GM20000 (cell line): ENCODE measurements at regions not wholly inside any gene's neighbourhood (a gene's known extent, or its start where the extent isn't known, plus 50 kb on each side); places are given as distances from the start of the nearest gene placed in this dataset.
"Not testable (repeated sequence)": the region's sequence is repeated elsewhere in the genome, so short reads cannot be mapped to it uniquely, and the experiment has no call there.

Experiments used
- DNase-seq: peaks from one replicate; pipeline ENCODE4 v3.0.0; 2012; ENCODE audit warnings: low spot score
- TF ChIP-seq, protein P1 (sequence below): IDR thresholded peaks from 2 replicates; pipeline ENCODE4 v1.5.1; 2012; ENCODE audit warnings: mild to moderate bottlenecking, control low read depth; ENCODE audit errors: extremely low read depth, missing control alignments

DNA sequence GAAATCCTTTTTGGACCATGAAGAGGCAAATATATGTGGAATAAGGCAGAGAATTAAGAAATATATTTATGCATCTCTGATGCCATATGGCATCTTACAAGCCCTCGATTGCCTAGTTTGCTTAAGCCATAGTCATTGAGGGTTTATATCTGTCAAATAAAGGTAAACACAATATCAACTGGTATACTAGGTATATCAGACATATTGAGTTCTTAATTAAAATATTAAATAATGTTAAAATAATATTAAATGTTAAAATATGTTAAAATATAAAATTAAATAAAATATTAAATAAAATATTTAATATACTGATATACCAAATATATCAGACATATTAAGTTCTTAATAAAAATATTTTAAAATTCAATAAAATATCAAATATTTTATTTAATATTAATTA, 567.4 kb upstream of the PTCHD4 start:
- TF ChIP-seq, protein P1, sequence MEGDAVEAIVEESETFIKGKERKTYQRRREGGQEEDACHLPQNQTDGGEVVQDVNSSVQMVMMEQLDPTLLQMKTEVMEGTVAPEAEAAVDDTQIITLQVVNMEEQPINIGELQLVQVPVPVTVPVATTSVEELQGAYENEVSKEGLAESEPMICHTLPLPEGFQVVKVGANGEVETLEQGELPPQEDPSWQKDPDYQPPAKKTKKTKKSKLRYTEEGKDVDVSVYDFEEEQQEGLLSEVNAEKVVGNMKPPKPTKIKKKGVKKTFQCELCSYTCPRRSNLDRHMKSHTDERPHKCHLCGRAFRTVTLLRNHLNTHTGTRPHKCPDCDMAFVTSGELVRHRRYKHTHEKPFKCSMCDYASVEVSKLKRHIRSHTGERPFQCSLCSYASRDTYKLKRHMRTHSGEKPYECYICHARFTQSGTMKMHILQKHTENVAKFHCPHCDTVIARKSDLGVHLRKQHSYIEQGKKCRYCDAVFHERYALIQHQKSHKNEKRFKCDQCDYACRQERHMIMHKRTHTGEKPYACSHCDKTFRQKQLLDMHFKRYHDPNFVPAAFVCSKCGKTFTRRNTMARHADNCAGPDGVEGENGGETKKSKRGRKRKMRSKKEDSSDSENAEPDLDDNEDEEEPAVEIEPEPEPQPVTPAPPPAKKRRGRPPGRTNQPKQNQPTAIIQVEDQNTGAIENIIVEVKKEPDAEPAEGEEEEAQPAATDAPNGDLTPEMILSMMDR, result no peak

DNA sequence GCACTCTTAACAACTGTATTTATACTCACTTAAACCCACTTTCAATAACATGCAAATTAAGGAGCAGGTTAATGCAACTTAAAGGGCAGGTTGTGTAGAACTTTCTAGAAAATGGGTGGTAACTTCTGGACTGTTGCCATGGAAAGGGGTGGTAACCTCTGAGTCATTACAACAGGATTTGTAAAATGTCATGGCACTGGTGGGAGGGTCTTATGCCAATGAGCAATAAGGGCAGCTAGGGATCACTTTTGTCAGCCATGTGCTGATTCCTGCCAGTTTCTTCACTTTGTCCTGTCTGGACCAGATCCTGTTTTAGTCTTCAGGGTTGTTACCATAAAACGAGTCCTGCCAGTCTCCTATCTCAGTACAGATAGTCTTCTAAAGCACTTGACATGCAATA, 560.5 kb upstream of the PTCHD4 start:
- TF ChIP-seq, protein P1, result no peak
- DNase-seq, result no peak

More for the DNA sequence above, 567.4 kb upstream of the PTCHD4 start:
- no peak for DNase-seq

DNA sequence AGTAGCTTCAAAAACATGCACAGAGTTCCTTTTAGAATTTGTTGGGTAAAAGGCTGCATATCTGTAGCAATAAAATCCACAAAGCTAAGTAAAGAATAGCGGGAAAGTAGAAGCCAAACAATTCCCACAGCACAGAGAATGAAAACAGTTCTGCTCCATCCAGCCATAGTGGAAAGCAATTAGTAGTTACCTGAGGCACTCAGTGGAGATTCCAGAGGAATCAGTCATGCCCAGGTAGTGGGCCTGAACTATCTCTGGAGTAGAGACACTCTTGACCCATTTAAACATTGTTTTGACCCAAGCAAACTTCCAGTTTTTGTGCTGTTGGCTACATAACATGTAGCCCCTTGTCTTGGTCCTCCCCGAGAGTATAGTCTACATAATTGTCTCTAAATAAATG, 559.5 kb upstream of the PTCHD4 start:
- no peak for DNase-seq
- TF ChIP-seq, protein P1, result no peak

DNA sequence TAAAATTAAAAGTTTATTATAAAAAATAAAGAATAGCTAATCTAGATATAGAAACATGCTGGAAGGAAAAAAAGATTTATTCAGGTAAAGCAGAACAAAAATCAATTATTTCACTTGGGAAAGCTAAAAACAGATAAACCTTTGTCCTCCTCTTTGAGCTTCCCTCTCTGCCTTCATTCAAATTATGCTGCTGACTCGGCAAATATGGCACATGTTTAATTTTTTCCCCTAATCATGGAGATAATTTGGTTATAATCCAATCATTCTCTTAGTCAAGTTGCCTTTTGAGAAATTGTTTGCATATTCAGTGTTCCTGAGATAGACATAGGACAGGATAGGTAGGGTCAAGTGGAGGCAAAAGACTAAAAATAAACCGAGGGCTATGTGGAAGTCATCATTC, 556.8 kb upstream of the PTCHD4 start:
- no peak for DNase-seq
- TF ChIP-seq, protein P1, result no peak

DNA sequence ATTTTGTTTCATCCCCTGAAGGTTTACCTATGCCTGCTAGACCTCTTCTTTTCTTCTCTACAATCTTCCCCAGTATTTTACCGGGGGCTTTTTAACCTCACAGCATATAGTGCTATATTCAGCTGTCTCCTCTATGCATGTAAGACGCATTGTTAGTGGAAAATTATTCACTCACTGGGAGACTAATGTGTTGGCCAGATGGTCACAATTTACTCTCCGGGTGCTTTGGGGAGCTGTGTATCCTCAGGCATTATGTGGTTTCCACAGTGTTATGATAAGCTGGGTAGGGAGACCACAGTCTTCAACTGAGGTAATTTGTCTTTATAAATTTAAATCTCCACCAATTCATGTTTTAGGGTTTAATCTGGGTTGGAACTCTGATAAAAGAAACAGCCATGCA, 553.8 kb upstream of the PTCHD4 start:
- TF ChIP-seq, protein P1, result no peak
- DNase-seq, result no peak

DNA sequence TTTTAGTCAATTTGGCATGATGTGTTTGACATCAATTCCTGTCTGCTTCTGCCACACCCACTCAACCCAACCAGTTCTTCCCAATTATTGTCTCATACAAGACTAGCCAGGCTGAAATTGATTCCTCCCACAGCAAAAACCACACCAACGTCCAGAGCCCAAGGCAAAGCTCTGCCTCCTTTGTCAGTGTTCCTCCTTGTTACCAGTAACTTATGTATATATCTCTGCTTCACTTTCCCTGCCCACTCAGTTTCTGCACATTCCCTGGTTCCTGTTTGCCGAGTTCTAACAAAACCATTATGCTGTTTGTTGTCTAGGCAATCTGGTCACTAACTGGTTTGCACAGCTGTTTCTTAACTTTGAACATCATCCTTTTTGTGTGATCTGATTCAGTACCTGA, 547.9 kb upstream of the PTCHD4 start:
- TF ChIP-seq, protein P1, result no peak
- DNase-seq, result no peak

DNA sequence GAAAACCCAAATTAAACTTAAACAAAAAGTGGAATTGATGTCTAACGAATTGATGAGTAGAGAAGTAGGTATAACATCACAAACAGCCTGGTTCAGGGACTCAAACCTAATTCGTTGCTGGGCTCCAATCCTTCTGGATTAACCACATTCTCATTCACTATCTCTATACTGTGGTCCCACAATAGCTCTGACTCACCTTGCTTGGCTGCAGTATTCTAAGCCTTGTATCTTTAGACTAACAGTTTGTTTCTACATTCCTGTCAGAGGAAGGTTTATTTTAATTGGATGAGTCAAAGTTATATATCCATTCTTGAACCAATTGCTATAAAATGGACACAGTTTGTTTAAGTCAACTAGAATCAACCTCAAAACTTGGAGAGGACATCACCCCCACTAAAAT, 530.5 kb upstream of the PTCHD4 start:
- no peak for DNase-seq
- TF ChIP-seq, protein P1, result no peak

DNA sequence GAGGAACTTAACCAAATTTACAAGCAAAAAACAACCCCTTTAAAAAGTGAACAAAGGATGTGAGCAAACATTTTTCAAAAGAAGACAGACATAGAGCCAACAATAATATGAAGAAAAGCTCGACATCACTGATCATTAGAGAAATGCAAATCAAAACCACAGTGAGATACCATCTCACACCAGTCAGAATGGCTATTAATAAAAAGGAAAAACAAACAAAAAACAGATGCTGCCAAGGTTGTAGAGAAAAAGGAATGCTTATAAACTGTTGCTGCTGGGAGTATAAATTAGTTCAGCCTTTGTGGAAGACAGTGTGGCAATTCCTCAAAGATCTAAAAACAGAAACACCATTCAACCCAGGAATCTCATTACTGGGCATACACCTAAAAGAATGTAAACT, 527.8 kb upstream of the PTCHD4 start:
- DNase-seq, result not testable (repeated sequence)
